Cardiac fibroblast (primary cell): ENCODE measurements at regions not wholly inside any gene's neighbourhood (a gene's known extent, or its start where the extent isn't known, plus 50 kb on each side); places are given as distances from the start of the nearest gene placed in this dataset.
"Not testable (repeated sequence)": the region's sequence is repeated elsewhere in the genome, so short reads cannot be mapped to it uniquely, and the experiment has no call there.

ENCODE experiments used
- DNase-seq, 2 donors: peaks; one replicate each; pipeline versions ENCODE4 v3.0.0 to v3.0.0-alpha.2; 2010; ENCODE audit warnings: low read depth in 2 of 2
- H3K4me3 ChIP-seq, 2 donors: replicated peaks in 1 of 2; 1 replicate in 1 of 2; 2 replicates in 1 of 2; pipeline ENCODE4 v1.5.1; 2011; ENCODE audit warnings: low read depth in 2 of 2, low read length in 2 of 2, mild to moderate bottlenecking in 2 of 2, moderate library complexity in 1 of 2
- TF ChIP-seq, protein P1 (sequence below): IDR thresholded peaks from one replicate; pipeline ENCODE4 v1.5.1; 2011; ENCODE audit warnings: low read depth, mild to moderate bottlenecking, low read length, inconsistent platforms

DNA sequence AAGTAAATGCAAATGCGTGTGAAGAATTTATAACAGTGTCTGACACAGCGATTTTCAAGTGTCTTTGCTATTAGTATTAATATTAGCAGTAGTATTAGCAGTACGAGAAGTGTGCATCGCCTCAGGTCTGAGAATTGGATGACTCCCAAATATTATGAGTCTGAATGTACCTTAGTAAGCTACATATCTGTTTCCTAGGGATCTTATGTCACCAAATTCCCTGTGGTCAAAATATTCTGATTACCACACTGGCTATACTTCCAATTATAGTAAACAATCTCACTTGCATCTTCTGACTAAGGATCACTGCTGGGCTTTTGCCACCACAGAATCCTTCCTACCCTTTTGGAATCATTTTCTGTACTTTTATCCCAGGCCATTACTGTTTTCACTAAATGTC is 396.0 kb upstream of the MIS18BP1 start:
- TF ChIP-seq, protein P1, sequence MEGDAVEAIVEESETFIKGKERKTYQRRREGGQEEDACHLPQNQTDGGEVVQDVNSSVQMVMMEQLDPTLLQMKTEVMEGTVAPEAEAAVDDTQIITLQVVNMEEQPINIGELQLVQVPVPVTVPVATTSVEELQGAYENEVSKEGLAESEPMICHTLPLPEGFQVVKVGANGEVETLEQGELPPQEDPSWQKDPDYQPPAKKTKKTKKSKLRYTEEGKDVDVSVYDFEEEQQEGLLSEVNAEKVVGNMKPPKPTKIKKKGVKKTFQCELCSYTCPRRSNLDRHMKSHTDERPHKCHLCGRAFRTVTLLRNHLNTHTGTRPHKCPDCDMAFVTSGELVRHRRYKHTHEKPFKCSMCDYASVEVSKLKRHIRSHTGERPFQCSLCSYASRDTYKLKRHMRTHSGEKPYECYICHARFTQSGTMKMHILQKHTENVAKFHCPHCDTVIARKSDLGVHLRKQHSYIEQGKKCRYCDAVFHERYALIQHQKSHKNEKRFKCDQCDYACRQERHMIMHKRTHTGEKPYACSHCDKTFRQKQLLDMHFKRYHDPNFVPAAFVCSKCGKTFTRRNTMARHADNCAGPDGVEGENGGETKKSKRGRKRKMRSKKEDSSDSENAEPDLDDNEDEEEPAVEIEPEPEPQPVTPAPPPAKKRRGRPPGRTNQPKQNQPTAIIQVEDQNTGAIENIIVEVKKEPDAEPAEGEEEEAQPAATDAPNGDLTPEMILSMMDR = no peak
- no peak overlapping the region for H3K4me3 ChIP-seq
- DNase-seq = no peak

DNA sequence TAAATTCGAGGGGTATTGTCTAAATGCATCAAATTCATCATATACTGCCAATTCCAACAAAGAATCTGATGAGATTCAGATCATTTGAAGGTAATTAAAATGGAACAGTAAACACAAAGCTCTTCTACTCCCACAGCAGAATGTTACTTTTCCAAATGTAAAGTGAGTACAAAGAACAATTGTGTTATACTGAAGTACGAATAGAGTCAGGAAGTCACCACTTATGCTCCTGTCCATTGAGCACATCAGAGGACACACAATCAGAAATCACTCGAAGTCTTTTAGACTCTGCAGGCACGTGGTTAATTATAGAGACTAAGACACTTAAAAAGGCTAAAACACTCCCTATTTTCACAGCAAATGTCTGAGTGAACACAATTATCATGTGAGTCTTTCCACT is 388.5 kb upstream of the MIS18BP1 start:
- no peak overlapping the region for H3K4me3 ChIP-seq
- no peak for DNase-seq
- TF ChIP-seq, protein P1 = no peak

DNA sequence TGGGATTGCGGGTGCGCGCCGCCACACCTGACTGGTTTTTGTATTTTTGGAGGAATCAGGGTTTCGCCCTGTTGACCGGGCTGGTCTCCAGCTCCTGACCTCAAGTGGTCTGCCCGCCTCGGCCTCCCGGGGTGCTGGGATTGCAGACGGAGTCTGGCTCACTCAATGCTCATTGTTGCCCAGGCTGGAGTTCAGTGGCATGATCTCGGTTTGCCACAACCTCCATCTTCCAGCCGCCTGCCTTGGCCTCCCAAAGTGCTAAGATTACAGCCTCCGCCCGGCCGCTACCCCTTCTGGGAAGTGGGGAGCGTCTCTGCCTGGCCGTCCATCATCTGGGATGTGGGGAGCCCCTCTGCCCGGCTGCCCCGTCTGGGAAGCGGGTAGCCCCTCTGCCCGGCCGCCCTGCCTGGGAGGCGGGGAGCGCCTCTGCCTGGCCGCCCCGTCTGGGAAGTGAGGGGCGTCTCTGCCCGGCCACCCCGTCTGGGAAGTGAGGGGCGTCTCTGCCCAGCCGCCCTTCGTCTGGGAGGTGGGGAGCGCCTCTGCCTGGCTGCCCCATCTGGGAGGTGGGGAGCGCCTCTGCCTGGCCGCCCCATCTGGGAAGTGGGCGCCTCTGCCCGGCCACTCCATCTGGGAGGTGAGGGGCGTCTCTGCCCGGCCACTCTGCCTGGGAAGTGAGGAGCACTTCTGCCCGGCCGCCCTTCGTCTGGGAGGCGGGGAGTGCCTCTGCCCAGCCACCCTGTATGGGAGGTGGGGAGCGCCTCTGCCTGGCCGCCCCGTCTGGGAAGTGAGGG is 381.8 kb upstream of the MIS18BP1 start:
- not testable (repeated sequence) for H3K4me3 ChIP-seq, DNase-seq

DNA sequence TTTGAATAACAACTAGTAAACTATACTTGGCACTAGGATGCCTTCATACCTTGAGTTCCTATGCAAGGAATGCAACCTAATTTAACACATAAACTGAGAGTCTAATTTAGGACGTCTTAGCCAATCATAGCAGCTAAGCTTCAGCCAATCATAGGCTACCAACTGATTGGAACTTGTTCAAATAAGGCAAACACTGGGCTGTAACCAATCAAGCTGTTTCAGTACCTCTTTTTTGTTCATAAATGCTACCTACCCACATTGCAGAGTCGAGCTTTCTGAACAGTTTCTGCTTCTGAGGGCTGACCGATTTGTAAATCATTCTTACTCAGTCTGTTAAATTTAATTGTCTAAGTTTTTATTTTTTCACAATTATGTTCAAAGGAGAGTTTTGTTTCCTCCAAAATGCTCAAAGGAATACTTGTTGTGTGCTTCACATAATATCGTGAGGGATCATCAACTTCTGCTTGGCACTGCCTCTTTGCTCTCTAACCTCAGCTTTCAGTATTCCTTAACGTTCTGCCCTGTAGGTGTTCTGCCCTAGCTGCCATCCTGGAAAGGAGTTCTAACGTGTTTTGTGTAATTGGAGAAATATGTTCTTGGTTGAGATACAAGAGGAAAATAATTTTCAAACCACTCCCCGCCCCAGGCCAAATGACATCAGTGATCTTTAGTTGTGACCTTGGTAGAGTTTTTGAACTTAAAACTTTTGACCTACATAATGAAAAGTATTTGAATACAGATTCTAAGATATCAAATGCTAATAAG is 380.4 kb upstream of the MIS18BP1 start:
- TF ChIP-seq, protein P1 = no peak
- DNase-seq = no peak
- no peak overlapping the region for H3K4me3 ChIP-seq

DNA sequence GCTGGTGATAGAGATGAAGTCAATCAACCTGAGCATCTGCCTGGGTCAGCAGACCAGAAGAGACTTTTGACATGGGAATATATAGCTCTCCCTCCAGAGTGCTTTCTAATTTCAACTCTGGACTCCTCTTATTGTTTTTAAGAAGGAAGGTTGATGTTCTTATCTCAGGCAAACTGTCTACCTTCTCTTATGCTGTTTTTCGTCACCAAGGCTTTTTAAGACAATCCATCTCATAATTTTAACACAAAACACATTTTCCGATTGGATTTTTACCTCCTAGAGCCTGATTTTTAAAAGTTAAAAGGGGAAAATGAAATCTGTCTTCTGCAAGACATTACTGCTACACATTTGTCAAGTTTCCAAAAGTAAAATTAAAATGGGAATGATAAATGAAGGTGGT is 368.7 kb upstream of the MIS18BP1 start:
- no peak for DNase-seq
- H3K4me3 ChIP-seq = no peak overlapping the region
- TF ChIP-seq, protein P1 = no peak

DNA sequence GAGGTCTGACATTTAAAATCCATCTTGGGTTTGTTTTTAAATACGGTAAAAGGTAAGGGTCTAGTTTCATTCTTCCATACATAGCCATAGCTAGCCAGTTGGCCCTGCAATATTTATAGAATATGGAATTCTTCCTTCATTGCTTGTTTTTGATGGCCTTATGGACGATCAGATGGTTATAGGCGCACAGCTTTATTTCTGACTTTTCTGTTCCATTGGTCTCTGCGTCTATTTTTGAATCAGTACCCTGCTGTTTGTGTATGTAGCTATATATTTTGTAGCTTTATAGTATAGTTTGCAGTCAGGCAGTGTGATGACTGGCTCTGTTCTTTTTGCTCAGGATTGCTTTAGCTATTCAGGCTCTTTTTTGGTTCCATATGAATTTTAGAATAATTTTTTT is 366.8 kb upstream of the MIS18BP1 start:
- TF ChIP-seq, protein P1 = no peak
- no peak overlapping the region for H3K4me3 ChIP-seq

DNA sequence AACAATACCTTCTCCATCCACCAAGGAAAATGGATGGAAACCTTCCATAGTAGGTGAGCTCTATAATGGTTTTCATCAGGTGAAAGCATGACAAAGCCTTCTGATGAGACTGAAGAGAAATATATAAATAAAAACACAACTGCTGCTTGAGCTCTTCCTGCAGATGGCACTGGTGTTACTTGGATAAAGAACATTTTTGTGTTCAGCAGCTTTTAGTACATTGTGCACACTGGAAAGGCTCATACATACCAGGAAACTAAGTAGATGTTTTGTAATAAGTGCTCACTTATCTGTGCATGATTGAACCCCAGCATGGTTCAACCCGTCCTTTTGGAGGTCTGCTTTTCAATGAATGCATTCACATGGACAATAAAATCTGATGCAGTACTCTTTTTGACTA is 357.3 kb upstream of the MIS18BP1 start:
- peak in 1 of 2 donors; percentile 29 for DNase-seq
- no peak overlapping the region for H3K4me3 ChIP-seq
- TF ChIP-seq, protein P1 = peak; percentile 13

More for the DNA sequence above, 366.8 kb upstream of the MIS18BP1 start:
- no peak for DNase-seq
